Neural cell (in vitro differentiated cells): ENCODE measurements at regions not wholly inside any gene's neighbourhood (a gene's known extent, or its start where the extent isn't known, plus 50 kb on each side); places are given as distances from the start of the nearest gene placed in this dataset.

ENCODE experiments used
- H2AFZ ChIP-seq: fragments of 200-600, 300-800 bp; sonication (generic), shearing (Covaris generic); 2 replicates; pipeline ENCODE4 v1.6.0; 2014; ENCODE audit warnings: low read depth, mild to moderate bottlenecking, antibody characterized with exemption, low read length, moderate library complexity
- H3F3A ChIP-seq: fragments of 200-600 bp; shearing (Covaris generic); 2 replicates; pipeline ENCODE4 v1.6.1; 2016; ENCODE audit warnings: mild to moderate bottlenecking, moderate library complexity, mixed read lengths, antibody characterized with exemption, low read length; ENCODE audit not compliant: insufficient read depth, poor library complexity, severe bottlenecking
- H3K27ac ChIP-seq: fragments of 200-600, 300-800 bp; sonication (generic), shearing (Covaris generic); 2 replicates; pipeline ENCODE4 v1.5.1; 2014; ENCODE audit warnings: mild to moderate bottlenecking, low read length, moderate library complexity
- H3K27me3 ChIP-seq: fragments of 300-800, 200-600 bp; sonication (generic), shearing (Covaris generic); 2 replicates; pipeline ENCODE4 v1.6.0; 2014; ENCODE audit warnings: mild to moderate bottlenecking, low read depth, low read length, moderate library complexity; ENCODE audit not compliant: insufficient read depth
- H3K36me3 ChIP-seq: fragments of 300-800, 200-600 bp; sonication (generic), shearing (Covaris generic); 2 replicates; pipeline ENCODE4 v1.5.1; 2014; ENCODE audit warnings: mild to moderate bottlenecking, antibody characterized with exemption, low read length, moderate library complexity; ENCODE audit not compliant: insufficient read depth
- H3K4me2 ChIP-seq: fragments of 300-800, 200-600 bp; sonication (generic), shearing (Covaris generic); 2 replicates; pipeline ENCODE4 v1.6.0; 2014; ENCODE audit warnings: mild to moderate bottlenecking, low read length
- H3K4me3 ChIP-seq: fragments of 300-800, 200-600 bp; sonication (generic), shearing (Covaris generic); 2 replicates; pipeline ENCODE4 v1.5.1; 2014; ENCODE audit warnings: mild to moderate bottlenecking, low read length, moderate library complexity
- H3K79me2 ChIP-seq: fragments of 200-600 bp; shearing (Covaris generic); replicated peaks from 2 replicates; pipeline ENCODE4 v1.6.0; 2014; ENCODE audit warnings: mild to moderate bottlenecking, low read length, moderate library complexity; ENCODE audit not compliant: insufficient read depth
- H3K9ac ChIP-seq: fragments of 300-800, 200-600 bp; sonication (generic), shearing (Covaris generic); 2 replicates; pipeline ENCODE4 v1.6.1; 2016; ENCODE audit warnings: mild to moderate bottlenecking, low read length, mixed read lengths
- H3K9me2 ChIP-seq: fragments of 200-600 bp; shearing (Covaris generic); 2 replicates; pipeline ENCODE4 v1.6.1; 2016; ENCODE audit warnings: mild to moderate bottlenecking, low read length, mixed read lengths; ENCODE audit not compliant: insufficient read depth
- H3K9me3 ChIP-seq: fragments of 200-600, 300-800 bp; sonication (generic), shearing (Covaris generic); 2 replicates; pipeline ENCODE4 v1.6.1; 2016; ENCODE audit warnings: mild to moderate bottlenecking, mixed run types, low read length, moderate library complexity, mixed read lengths
- H4K20me1 ChIP-seq: fragments of 200-600 bp; shearing (Covaris generic); 2 replicates; pipeline ENCODE4 v1.6.1; 2016; ENCODE audit warnings: mild to moderate bottlenecking, mixed run types; ENCODE audit not compliant: insufficient read depth
- CTCF ChIP-seq: fragments of 450-650 bp; IDR thresholded peaks from 2 replicates; pipeline ENCODE4 v1.5.1; 2014; ENCODE audit warnings: antibody characterized with exemption, mild to moderate bottlenecking, moderate library complexity; ENCODE audit not compliant: poor library complexity, severe bottlenecking
- EP300 ChIP-seq: fragments of 450-650 bp; conservative IDR thresholded peaks from 2 replicates; pipeline ENCODE4 v1.6.1; 2014; ENCODE audit warnings: antibody characterized with exemption, mild to moderate bottlenecking, moderate library complexity; ENCODE audit not compliant: poor library complexity, severe bottlenecking
- EZH2 ChIP-seq: fragments of 200-600, 300-800 bp; shearing (Covaris generic), sonication (generic); IDR thresholded peaks from 2 replicates; pipeline ENCODE4 v1.6.1; 2014; ENCODE audit warnings: antibody characterized with exemption, low read length, borderline replicate concordance, mild to moderate bottlenecking; ENCODE audit not compliant: insufficient read depth, poor library complexity, severe bottlenecking
- MXI1 ChIP-seq: fragments of 450-650 bp; conservative IDR thresholded peaks from 2 replicates; pipeline ENCODE4 v1.6.1; 2014; ENCODE audit warnings: antibody characterized with exemption, mild to moderate bottlenecking; ENCODE audit not compliant: poor library complexity, severe bottlenecking
- POLR2AphosphoS5 ChIP-seq: IDR thresholded peaks from 2 replicates; pipeline ENCODE4 v1.6.1; 2012
- RAD21 ChIP-seq: fragments of 450-650 bp; conservative IDR thresholded peaks from 2 replicates; pipeline ENCODE4 v1.6.1; 2014; ENCODE audit warnings: antibody characterized with exemption, mild to moderate bottlenecking, moderate library complexity
- REST ChIP-seq: IDR thresholded peaks from 2 replicates; pipeline ENCODE4 v1.6.1; 2012; ENCODE audit warnings: borderline replicate concordance
- SMC3 ChIP-seq: fragments of 450-650 bp; conservative IDR thresholded peaks from 2 replicates; pipeline ENCODE4 v1.6.1; 2014; ENCODE audit warnings: antibody characterized with exemption, mild to moderate bottlenecking, moderate library complexity; ENCODE audit not compliant: poor library complexity
- TAF1 ChIP-seq: IDR thresholded peaks from 2 replicates; pipeline ENCODE4 v1.6.1; 2012; ENCODE audit warnings: low read depth

- no peaks in the 10 kb centered on the region for H3K79me2 ChIP-seq
- H3K36me3 ChIP-seq = no peaks in the 10 kb centered on the region
- H3K9me2 ChIP-seq = no peaks in the 10 kb centered on the region
- H3F3A ChIP-seq = no peaks in the 10 kb centered on the region
- H3K4me2 ChIP-seq = no peak overlapping the region
- TF ChIP-seq POLR2AphosphoS5 (no peak), CTCF (no peak), EZH2 (no peak), EP300 (no peak), SMC3 (no peak), TAF1 (no peak), MXI1 (no peak), RAD21 (no peak), REST (no peak)
- H3K9ac ChIP-seq = no peak overlapping the region
- H3K4me3 ChIP-seq = no peak overlapping the region
- H3K27me3 ChIP-seq = no peaks in the 10 kb centered on the region
- H2AFZ ChIP-seq = no peak overlapping the region
- no peaks in the 10 kb centered on the region for H4K20me1 ChIP-seq
- H3K27ac ChIP-seq = no peak overlapping the region
- H3K9me3 ChIP-seq = no peaks in the 10 kb centered on the region
These were observed 130.1 kb upstream of the PIEZO2 start for GRCh38 chr18:11279461-11279860.

- TF ChIP-seq REST (no peak), CTCF (no peak), EZH2 (no peak), RAD21 (no peak), POLR2AphosphoS5 (no peak), EP300 (no peak), SMC3 (no peak), TAF1 (no peak), MXI1 (no peak)
- H3K9me2 ChIP-seq = no peaks in the 10 kb centered on the region
- H3K9me3 ChIP-seq = no peaks in the 10 kb centered on the region
- H3K79me2 ChIP-seq = no peaks in the 10 kb centered on the region
- no peak overlapping the region for H3K9ac ChIP-seq
- no peak overlapping the region for H3K4me3 ChIP-seq
- H3K36me3 ChIP-seq = no peaks in the 10 kb centered on the region
- H2AFZ ChIP-seq = no peak overlapping the region
- no peaks in the 10 kb centered on the region for H3K27me3 ChIP-seq
- H4K20me1 ChIP-seq = no peaks in the 10 kb centered on the region
- no peak overlapping the region for H3K27ac ChIP-seq
- no peaks in the 10 kb centered on the region for H3F3A ChIP-seq
- no peak overlapping the region for H3K4me2 ChIP-seq
These were observed 127.3 kb upstream of the PIEZO2 start for GRCh38 chr18:11276678-11277077.
